Activated CD4-positive, alpha-beta T cell treated with anti-CD3 and anti-CD28 coated beads, Interleukin-2, amount 50 U/mL, for 24 hours (primary cell): ENCODE measurements at regions not wholly inside any gene's neighbourhood (a gene's known extent, or its start where the extent isn't known, plus 50 kb on each side); places are given as distances from the start of the nearest gene placed in this dataset.

ENCODE experiments used
- DNase-seq, 2 donors: peaks; one replicate each; pipeline ENCODE4 v3.0.0-alpha.2; 2020; ENCODE audit warnings: low read depth in 1 of 2, low spot score in 1 of 2

GRCh38 chr3:59547874-59548273 is 498.0 kb upstream of the CFAP20DC start:
- no peak for DNase-seq

DNA sequence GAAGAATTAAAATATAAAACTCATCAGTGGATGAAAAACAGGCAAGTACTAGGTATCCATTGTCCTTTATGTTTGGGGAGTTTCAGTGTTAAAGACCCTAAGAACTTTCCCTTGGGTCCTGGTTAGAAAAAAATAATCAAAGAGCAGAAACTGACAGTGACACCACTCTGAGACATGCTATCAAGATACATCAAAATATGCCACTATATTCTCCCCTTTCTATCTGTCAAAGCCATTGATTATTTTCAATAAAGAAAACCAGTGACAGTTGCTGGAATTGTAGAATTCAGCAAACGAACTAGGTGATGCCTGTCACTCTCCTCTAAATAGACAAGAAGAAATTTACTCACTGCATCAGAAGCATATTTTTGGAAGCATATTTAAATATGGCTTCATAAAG is 496.7 kb upstream of the CFAP20DC start:
- no peak for DNase-seq

DNA sequence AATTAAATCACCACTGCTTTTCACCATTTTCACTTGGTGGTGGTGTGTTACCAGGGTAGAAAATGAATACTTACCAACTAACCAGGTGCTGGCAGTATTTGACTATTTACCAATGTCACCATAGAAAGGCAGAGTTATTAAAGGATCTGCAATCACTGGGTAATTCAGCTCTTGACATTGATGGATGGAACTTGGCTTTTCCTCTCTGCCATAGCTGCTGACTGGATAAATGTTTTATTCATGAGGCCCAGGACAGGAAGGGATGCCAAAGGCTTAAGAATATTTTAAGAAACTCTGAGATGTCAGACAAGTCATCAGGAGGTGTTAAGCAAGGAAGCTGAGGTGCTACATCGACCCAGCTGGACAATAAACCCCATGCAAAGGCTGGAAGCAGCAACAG is 495.5 kb upstream of the CFAP20DC start:
- no peak for DNase-seq

DNA sequence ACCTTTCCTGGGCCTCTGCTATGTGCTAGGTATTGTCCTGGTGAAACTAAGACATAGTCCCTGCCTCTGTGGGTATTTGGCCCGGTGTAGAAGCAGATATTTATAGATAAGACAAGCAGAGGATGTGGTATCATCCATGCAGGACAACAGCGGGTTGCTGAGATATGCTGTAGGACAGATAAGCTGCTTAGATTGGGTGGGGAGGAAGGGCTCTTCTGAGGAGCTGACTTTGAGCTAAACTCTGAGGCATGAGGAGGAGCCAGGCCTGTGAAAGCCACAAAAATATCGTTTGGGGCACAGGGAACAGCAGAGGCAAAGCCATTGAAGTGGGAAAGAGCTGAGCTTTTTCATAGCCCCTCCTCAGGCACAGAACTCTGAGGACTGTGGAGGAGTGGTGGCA is 492.5 kb upstream of the CFAP20DC start:
- no peak for DNase-seq

- DNase-seq, result no peak
These were observed 490.9 kb upstream of the CFAP20DC start for GRCh38 chr3:59540696-59541095.

- no peak for DNase-seq
These were observed 490.4 kb upstream of the CFAP20DC start for GRCh38 chr3:59540241-59540640.

GRCh38 chr3:59538753-59539432 is 489.1 kb upstream of the CFAP20DC start:
- no peak for DNase-seq

DNA sequence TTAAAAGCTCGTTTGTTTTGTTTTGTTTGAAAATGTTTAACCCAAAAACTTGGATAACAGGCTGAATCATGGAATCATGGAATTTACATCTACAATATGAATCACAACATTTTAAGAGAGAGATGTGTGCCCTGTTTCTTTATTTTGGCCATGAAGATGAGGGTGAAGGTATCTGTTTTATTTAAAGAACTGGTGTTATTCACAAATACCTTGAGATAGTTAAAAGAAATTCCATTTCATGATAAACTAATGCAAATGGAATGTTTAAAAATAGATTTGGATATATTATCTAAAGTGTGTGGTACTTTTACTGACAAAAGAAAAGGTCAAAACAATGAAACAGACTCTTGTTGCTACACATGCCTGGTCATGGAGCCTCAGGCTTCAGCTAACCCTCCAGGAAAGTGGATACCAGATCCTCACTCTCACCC is 486.0 kb upstream of the CFAP20DC start:
- DNase-seq, result no peak

DNA sequence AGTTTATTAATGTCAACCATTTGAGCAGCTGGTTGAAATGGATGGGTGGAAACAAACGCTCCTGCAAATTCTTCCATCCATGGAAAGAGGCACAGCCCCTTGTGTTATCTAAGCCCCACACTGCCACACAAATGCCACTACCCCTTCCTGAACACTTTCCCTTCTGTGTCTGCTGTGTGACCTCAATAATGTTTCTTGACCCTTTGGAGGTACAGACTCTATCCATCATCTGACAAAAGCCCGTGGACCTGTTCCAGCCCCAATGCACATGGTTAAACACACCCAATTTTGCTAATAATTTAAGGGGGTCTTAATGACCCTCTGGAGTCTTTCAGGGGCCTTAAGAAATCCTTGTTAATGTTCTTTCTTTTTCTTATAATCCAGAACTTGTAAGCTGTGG is 482.2 kb upstream of the CFAP20DC start:
- DNase-seq, result no peak

GRCh38 chr3:59531066-59531745 is 481.4 kb upstream of the CFAP20DC start:
- no peak for DNase-seq

- DNase-seq, result no peak
These were observed 478.4 kb upstream of the CFAP20DC start for GRCh38 chr3:59528251-59528650.

- DNase-seq, result no peak
These were observed 477.7 kb upstream of the CFAP20DC start for GRCh38 chr3:59527493-59527892.

DNA sequence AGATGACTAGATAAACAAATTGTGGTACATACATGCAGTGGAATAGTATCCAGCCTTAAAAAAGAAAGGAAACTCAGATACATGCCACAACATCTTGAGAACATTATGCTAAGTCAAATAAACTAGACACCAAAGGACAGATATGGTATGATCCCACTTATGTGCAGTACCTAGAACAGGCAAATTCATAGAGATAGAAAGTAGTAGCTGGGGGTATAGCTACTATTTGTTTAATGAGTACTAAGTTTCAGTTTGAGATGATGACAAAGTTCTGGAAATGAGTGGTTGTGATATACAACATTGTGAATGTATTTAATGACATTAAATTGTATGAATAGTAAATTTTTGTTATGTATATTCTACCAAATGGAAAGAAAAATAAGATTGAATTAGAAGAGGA is 477.2 kb upstream of the CFAP20DC start:
- DNase-seq, result no peak

GRCh38 chr3:59522550-59522949 is 472.7 kb upstream of the CFAP20DC start:
- DNase-seq, result no peak

- no peak for DNase-seq
These were observed 469.3 kb upstream of the CFAP20DC start for GRCh38 chr3:59519094-59519493.

DNA sequence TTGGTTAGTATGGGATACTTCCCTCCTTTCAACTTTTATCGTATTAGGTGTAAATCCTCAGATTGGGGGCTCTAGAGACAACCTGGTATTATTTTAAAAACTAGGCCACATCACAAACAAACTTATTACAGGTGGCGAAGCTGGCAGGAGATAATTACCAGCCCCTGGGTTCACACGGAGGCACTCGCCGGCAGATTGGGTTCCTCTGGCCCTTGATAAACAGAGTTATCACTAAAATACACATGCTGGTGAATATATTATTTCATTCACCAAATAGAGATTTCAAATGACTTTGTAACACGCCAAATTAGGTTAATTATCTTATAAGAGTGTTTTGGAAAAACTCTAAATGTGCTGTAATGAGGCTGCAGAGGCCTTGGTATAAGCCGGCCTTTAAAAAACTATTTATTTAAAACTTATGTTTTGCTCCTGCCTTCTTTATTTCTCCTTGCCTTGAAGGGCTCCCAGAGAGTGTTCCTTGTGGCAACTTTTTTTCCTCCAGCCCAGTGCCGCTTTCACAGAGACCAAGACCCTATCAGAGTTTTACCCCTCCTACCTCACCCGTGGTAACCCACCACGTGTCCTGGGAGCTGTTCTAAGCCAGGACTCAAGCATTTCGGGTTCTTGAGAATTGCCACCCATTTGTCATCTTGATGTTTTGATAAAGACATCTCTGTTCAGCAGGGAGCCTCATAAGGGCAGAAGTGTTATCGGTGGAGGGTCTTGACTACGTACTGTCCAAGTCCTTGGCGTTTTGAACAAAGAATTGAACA is 468.6 kb upstream of the CFAP20DC start:
- no peak for DNase-seq

DNA sequence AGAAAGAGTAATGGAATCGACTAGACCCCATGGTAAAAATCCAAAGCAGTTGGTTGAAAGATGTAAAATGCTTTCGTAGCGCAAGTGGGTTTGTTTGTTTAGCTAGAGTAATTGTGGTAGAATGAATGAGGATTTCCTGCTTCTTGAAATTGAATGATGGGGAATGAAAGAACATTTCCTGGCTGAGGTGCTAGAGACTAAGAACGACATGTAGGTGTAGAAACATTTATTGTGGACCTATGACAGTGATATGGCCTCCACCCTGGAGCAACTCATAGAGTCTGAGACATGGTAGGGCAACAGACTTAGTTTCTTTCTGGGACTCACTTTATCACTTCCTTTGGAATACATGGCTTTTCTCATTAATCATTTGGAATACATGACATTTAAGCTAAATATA is 467.6 kb upstream of the CFAP20DC start:
- DNase-seq, result no peak

- no peak for DNase-seq
These were observed 466.1 kb upstream of the CFAP20DC start for GRCh38 chr3:59515966-59516365.

DNA sequence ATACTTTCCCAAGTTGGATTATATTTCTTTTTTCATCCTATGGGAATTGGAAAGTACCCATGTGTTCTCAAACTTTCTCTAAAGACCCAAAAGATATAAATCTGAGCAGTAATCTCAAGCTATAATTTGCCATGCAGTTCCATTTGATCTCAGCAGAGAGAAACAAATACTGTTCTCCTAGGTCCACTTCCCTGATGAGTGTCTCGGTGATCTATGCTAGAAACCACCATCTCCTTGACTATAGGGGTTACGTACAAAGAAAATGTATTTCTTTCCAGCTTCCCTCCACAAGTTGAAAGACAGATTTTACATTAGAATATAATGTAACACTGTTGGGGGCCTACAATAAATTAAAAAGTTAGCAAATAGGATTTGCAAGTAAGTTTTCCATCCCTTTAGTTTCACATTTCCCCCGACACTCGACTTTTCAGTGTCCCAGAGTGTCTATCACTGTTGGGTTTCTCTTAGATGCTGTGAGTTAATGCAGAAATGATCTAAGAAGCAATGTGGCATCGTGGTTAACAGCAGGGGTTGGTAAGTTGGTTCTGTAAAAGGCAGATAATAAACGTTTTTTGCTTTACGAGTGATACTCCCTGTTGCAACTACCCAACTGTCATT is 465.1 kb upstream of the CFAP20DC start:
- no peak for DNase-seq

GRCh38 chr3:59513570-59513969 is 463.7 kb upstream of the CFAP20DC start:
- DNase-seq, result no peak

GRCh38 chr3:59512066-59512465 is 462.2 kb upstream of the CFAP20DC start:
- no peak for DNase-seq

- DNase-seq, result no peak
These were observed 460.8 kb upstream of the CFAP20DC start for GRCh38 chr3:59510576-59510975.
